Adrenal gland (tissue), 9 donors: ENCODE measurements at regions not wholly inside any gene's neighbourhood (a gene's known extent, or its start where the extent isn't known, plus 50 kb on each side); places are given as distances from the start of the nearest gene placed in this dataset.

ENCODE experiments used
- DNase-seq, 7 donors: peaks; one replicate each; pipeline ENCODE4 v3.0.0-alpha.2; 2019 to 2020
- H3K27ac ChIP-seq, 5 donors: fragments of 200-600 bp; sonication (generic) in 4 of 5; 1 replicate in 3 of 5; 2 replicates in 2 of 5; pipeline versions ENCODE4 v1.5.1 to v1.8.0; 2016 to 2020; ENCODE audit warnings: mild to moderate bottlenecking in 1 of 5
- H3K27me3 ChIP-seq: fragments of 200-600 bp; 2 replicates; pipeline ENCODE4 v1.8.0; 2021
- H3K36me3 ChIP-seq, 2 donors: fragments of 200-600 bp; replicated peaks in 1 of 2; 1 replicate in 1 of 2; 2 replicates in 1 of 2; pipeline versions ENCODE4 v1.5.1 to v1.8.0; 2018 to 2022
- H3K4me1 ChIP-seq, 2 donors: fragments of 200-600 bp; replicated peaks in 1 of 2; 1 replicate in 1 of 2; 2 replicates in 1 of 2; pipeline versions ENCODE4 v1.5.1 to v1.8.0; 2018 to 2021
- H3K4me3 ChIP-seq, 4 donors: fragments of 200-600 bp; sonication (generic) in 3 of 4; one replicate each; pipeline ENCODE4 v1.5.1; 2016 to 2018
- H3K9me3 ChIP-seq, 3 donors: fragments of 200-600 bp; sonication (generic) in 1 of 3; replicated peaks in 1 of 3; 1 replicate in 2 of 3; 2 replicates in 1 of 3; pipeline versions ENCODE4 v1.5.1 to v1.8.0; 2016 to 2021
- POLR2A ChIP-seq, 2 donors: fragments of 450-650 bp; IDR thresholded peaks; one replicate each; pipeline ENCODE4 v1.6.1; 2017; ENCODE audit warnings: antibody characterized with exemption in 2 of 2, mild to moderate bottlenecking in 2 of 2, moderate library complexity in 1 of 2
- WGBS, 4 donors: extraction: QIAGEN DNeasy Blood & Tissue Kit in 2 of 4; methylation state at CpG; one replicate each; pipeline versions ENCODE4 v1.1.5 to v1.1.7; 2013 to 2017; 5-methylcytosine and 5-hydroxymethylcytosine counted together
- intact Hi-C, 2 donors: fragments of 100-400 bp; cut with DNase I; formaldehyde crosslinking; loops; one replicate each; pipeline versions ENCODE4 v1.14.1 to v1.15.0; 2022 to 2023
- TF ChIP-seq, protein P1 (sequence below), 6 experiments: fragments of 450-650 bp in 4 of 6; fragments of 200-600 bp in 2 of 6; sonication (generic) in 1 of 6; IDR thresholded peaks; 1 replicate in 5 of 6; 2 replicates in 1 of 6; pipeline versions ENCODE4 v1.5.1 to v1.8.0; 2016 to 2021; ENCODE audit warnings: antibody characterized with exemption in 6 of 6, mild to moderate bottlenecking in 2 of 6, moderate library complexity in 1 of 6
- donor health status: healthy with polysubstance abuse.
- donor health status: Bipolar disorder and iron deficiency.
- donor health status: DM: yes; HTN: yes; CAD: no.
- donor health status: DM: no; HTN: no; CAD: no.
- donor health status: DM: no; HTN: no; CAD: no.

DNA sequence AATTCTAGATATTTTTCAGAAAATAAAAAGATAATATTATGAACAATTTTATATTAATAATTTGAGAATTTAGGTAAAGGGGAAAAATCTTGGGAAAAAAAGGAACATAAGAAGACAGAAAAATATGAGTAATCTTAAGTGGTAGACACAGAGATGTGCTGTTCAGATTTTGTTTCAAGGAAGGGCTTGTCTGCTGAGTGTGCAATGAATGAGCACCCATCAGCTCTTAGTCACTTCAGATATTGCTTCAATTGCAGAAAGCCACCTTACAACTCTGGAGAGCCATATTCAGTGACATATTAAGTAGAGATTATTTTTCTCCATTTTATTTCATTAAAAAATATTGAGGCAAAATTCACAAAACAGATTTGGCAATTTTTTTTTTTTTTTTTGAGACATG lies 282.0 kb upstream of the CHST9 start:
- intact Hi-C loops = no loop called here
- no peaks in the 10 kb centered on the region for H3K36me3 ChIP-seq
- no peaks in the 10 kb centered on the region for H3K27me3 ChIP-seq
- TF ChIP-seq, protein P1, sequence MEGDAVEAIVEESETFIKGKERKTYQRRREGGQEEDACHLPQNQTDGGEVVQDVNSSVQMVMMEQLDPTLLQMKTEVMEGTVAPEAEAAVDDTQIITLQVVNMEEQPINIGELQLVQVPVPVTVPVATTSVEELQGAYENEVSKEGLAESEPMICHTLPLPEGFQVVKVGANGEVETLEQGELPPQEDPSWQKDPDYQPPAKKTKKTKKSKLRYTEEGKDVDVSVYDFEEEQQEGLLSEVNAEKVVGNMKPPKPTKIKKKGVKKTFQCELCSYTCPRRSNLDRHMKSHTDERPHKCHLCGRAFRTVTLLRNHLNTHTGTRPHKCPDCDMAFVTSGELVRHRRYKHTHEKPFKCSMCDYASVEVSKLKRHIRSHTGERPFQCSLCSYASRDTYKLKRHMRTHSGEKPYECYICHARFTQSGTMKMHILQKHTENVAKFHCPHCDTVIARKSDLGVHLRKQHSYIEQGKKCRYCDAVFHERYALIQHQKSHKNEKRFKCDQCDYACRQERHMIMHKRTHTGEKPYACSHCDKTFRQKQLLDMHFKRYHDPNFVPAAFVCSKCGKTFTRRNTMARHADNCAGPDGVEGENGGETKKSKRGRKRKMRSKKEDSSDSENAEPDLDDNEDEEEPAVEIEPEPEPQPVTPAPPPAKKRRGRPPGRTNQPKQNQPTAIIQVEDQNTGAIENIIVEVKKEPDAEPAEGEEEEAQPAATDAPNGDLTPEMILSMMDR (IDR thresholded peaks at IDR 0.05) = no peak
- no peak for TF ChIP-seq POLR2A (IDR thresholded peaks at IDR 0.05)
- no peaks in the 10 kb centered on the region for H3K9me3 ChIP-seq
- H3K27ac ChIP-seq = no peak overlapping the region
- no peak overlapping the region for H3K4me3 ChIP-seq
- no peak for DNase-seq
- no peaks in the 10 kb centered on the region for H3K4me1 ChIP-seq

GRCh38 chr18:27461957-27462356 lies 276.8 kb upstream of the CHST9 start:
- Histone ChIP-seq H3K36me3 (no peaks in the 10 kb centered on the region), H3K9me3 (no peaks in the 10 kb centered on the region), H3K27me3 (no peaks in the 10 kb centered on the region), H3K4me3 (no peak overlapping the region), H3K4me1 (no peaks in the 10 kb centered on the region), H3K27ac (no peak overlapping the region)
- WGBS, 4 donors = 67 to 89% (median 74%) methylated on average over 1 of the region's 1 CpG
- intact Hi-C loops = no loop called here
- DNase-seq = no peak
- TF ChIP-seq, protein P1 (IDR thresholded peaks at IDR 0.05) = no peak
- TF ChIP-seq POLR2A (IDR thresholded peaks at IDR 0.05) = no peak

GRCh38 chr18:27449104-27449503 lies 264.0 kb upstream of the CHST9 start:
- no peak for DNase-seq
- TF ChIP-seq POLR2A (IDR thresholded peaks at IDR 0.05) = no peak
- H3K9me3 ChIP-seq = peaks cover 0 to 4% (median 0%) of the 10 kb centered on the region in 3 donors
- H3K4me1 ChIP-seq = no peaks in the 10 kb centered on the region
- 61 to 64% (median 62%) methylated on average over 7 of the region's 7 CpGs for WGBS, 4 donors
- H3K27ac ChIP-seq = no peak overlapping the region
- intact Hi-C loops = no loop called here
- no peaks in the 10 kb centered on the region for H3K27me3 ChIP-seq
- H3K36me3 ChIP-seq = no peaks in the 10 kb centered on the region
- H3K4me3 ChIP-seq = no peak overlapping the region

GRCh38 chr18:27447930-27448329 lies 262.8 kb upstream of the CHST9 start:
- Histone ChIP-seq H3K36me3 (no peaks in the 10 kb centered on the region), H3K27me3 (no peaks in the 10 kb centered on the region), H3K4me3 (no peak overlapping the region), H3K4me1 (no peaks in the 10 kb centered on the region), H3K9me3 (peaks cover 0 to 4% (median 0%) of the 10 kb centered on the region in 3 donors), H3K27ac (no peak overlapping the region)
- 38 to 70% (median 64%) methylated on average over 2 of the region's 2 CpGs for WGBS, 4 donors
- no peak for DNase-seq
- TF ChIP-seq, protein P1 (IDR thresholded peaks at IDR 0.05) = no peak
- TF ChIP-seq POLR2A (IDR thresholded peaks at IDR 0.05) = no peak
- intact Hi-C loops = no loop called here

GRCh38 chr18:27447451-27447881 lies 262.4 kb upstream of the CHST9 start:
- Histone ChIP-seq H3K36me3 (no peaks in the 10 kb centered on the region), H3K9me3 (peaks cover 0 to 4% (median 0%) of the 10 kb centered on the region in 3 donors), H3K27me3 (no peaks in the 10 kb centered on the region), H3K27ac (no peak overlapping the region), H3K4me1 (no peaks in the 10 kb centered on the region), H3K4me3 (no peak overlapping the region)
- no peak for DNase-seq
- TF ChIP-seq POLR2A (IDR thresholded peaks at IDR 0.05) = no peak
- TF ChIP-seq, protein P1 (IDR thresholded peaks at IDR 0.05) = no peak
- WGBS, 4 donors = 55 to 61% (median 58%) methylated on average over 5 of the region's 5 CpGs
- intact Hi-C loops = no loop called here
